GM20000 (cell line): ENCODE measurements at regions not wholly inside any gene's neighbourhood (a gene's known extent, or its start where the extent isn't known, plus 50 kb on each side); places are given as distances from the start of the nearest gene placed in this dataset.
A peak's percentile ranks its signal among the peaks of the same experiment; 100 is the strongest.

Source experiments
- DNase-seq: peaks from one replicate; pipeline ENCODE4 v3.0.0; 2012; ENCODE audit warnings: low spot score
- TF ChIP-seq, protein P1 (sequence below): IDR thresholded peaks from 2 replicates; pipeline ENCODE4 v1.5.1; 2012; ENCODE audit warnings: mild to moderate bottlenecking, control low read depth; ENCODE audit errors: extremely low read depth, missing control alignments

DNA sequence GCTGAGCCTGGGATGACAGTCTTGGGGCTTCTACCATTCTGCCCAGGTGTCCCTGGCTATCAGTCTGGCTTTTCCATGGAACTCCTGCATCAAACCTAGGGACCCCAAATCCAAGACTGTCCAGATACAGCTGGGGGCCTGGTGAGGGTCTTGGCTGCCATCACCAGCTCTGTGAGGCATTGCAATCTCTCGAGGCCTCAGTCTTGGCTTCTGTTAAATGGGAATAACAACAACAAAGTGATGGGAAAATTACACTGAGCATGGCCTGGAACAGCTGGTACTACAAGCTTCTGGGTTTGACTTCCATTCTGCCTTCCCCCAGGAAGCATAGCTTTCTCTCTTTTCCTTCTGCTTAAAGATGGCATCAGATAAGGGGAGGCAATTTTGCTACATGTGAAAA is 50.0 kb upstream of the LCTL start:
- DNase-seq = no peak

DNA sequence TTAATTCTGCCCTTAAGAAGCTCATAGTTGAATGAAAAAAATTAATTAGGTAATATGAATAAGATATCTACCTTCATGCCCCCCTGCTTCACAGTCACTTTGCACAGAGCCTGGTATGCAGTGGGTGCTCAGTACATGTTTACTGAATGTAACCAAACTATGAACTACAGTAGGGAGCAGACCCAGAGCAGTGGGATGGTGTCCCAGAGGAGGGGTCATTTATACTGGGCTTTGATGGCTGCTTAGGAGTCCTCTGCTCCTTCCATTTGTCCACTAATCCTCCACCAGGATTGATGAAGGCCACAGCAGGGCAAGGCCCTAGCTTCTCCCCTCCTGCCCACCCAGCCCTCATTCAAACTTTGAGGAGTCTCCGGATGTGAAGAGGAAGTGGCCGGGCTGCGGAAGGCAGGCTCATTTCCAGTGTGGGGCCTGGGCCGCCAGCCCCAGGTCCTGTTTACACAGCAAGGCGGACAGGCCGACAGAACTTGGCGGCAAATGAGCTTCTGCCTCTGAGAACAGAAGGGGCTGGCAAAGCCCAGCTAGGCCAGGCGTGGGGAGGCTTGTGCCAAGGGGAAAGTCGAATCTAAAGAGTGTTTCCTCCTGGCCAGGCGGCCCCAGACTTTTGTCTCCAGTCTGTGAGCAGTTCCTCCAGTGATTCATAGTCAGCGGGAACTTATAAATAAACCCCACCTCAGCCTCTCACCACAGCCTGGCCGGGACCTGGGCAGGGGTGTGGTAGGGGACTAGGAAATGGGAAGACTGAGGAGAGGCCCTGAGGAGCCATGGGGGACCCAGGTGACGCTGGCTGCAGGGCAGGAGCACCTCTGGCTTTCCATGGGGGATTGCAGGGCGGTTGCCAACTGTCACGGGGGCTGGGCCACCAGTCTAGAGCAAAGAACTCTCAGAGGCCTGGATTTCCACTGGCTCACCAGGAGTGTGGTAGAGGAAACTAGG is 51.6 kb upstream of the LCTL start:
- no peak for DNase-seq

More for the DNA sequence above, 50.0 kb upstream of the LCTL start:
- TF ChIP-seq, protein P1, sequence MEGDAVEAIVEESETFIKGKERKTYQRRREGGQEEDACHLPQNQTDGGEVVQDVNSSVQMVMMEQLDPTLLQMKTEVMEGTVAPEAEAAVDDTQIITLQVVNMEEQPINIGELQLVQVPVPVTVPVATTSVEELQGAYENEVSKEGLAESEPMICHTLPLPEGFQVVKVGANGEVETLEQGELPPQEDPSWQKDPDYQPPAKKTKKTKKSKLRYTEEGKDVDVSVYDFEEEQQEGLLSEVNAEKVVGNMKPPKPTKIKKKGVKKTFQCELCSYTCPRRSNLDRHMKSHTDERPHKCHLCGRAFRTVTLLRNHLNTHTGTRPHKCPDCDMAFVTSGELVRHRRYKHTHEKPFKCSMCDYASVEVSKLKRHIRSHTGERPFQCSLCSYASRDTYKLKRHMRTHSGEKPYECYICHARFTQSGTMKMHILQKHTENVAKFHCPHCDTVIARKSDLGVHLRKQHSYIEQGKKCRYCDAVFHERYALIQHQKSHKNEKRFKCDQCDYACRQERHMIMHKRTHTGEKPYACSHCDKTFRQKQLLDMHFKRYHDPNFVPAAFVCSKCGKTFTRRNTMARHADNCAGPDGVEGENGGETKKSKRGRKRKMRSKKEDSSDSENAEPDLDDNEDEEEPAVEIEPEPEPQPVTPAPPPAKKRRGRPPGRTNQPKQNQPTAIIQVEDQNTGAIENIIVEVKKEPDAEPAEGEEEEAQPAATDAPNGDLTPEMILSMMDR = no peak

DNA sequence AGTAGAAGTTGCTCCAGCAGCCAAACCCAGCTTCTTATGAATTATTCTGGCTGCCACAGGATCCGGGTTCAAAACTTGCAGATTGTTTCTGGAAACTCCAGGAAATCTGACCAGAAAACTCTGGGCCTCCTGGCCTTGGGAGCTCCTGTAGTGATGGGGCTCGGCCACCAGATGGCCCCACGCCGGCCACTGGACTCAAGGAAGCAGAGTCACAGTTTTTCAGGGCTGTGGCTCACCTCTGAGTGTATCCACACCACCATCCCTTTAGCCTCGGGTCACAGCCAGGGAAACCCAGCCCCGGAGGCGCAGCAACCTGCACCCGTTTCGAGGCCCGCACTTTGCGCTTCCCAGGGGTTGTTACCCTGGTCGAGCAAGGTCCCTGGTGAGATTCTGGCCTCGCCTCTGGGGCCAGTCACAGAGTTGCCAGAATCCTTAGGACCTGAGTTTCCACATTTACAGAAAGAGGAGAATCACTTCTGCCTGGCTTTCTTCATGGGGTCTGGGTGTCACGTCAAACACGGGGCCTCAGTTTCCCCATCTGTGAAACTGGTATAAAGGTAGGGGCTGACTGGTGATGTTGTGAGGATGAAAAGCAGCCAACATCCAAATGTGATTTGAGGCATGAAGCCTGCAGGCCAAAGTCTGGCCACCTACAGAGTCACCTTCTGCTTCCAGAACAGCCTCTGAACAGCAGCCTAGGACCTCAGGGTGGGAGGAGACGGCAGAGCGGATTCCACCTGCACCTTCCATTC is 53.5 kb upstream of the LCTL start:
- peak; percentile 82 for DNase-seq
- TF ChIP-seq, protein P1 = peak; percentile 46

More for the DNA sequence above, 51.6 kb upstream of the LCTL start:
- TF ChIP-seq, protein P1 = no peak

DNA sequence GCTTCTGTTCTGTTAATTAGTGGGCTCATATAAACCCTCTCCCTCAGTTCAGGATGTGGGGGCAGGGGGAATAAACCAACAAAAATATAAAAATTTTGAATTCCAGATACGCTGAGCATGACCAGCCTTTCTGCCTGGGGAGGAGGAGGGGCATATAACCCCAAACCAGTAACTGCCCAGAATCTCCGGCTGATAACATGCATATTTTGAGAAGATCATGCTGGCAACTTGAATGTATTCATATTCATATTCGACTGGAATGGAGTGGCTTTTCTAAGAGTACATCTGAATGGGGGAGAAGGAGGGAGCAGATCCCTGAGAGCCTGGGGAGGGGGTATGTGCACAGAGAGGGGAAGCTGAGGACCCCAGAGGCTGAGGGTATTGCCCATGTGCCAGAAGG is 54.5 kb upstream of the LCTL start:
- DNase-seq = no peak
- TF ChIP-seq, protein P1 = no peak

DNA sequence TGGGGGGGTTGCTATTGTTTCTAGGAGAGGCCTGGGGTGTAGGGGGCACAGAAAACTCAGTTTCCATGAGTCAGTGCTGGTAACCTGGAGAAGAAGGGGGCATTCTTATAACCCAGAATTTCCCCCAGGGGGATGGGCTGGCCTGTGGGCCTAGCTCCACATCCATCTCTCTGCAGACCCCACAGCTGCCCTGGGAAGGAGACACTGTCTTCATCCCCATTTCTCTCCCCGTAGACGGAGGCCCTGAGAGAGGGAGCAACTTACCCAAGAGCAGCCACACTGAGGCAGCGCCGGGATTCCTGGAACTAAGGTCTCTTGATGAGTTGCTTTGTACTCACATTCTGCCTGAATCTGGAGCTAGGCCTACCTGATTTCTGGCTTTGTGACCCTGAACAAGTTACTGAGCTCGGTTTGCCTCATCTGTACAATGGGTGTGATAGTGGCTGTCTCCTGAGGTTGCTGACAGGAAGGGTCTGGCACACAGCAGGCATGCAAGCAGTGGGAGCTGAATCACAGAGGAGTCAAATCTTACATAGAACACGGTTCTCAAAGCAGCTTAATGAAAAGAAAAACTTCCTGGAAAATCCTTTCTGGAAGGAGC is 55.0 kb upstream of the LCTL start:
- DNase-seq = no peak
- TF ChIP-seq, protein P1 = no peak

DNA sequence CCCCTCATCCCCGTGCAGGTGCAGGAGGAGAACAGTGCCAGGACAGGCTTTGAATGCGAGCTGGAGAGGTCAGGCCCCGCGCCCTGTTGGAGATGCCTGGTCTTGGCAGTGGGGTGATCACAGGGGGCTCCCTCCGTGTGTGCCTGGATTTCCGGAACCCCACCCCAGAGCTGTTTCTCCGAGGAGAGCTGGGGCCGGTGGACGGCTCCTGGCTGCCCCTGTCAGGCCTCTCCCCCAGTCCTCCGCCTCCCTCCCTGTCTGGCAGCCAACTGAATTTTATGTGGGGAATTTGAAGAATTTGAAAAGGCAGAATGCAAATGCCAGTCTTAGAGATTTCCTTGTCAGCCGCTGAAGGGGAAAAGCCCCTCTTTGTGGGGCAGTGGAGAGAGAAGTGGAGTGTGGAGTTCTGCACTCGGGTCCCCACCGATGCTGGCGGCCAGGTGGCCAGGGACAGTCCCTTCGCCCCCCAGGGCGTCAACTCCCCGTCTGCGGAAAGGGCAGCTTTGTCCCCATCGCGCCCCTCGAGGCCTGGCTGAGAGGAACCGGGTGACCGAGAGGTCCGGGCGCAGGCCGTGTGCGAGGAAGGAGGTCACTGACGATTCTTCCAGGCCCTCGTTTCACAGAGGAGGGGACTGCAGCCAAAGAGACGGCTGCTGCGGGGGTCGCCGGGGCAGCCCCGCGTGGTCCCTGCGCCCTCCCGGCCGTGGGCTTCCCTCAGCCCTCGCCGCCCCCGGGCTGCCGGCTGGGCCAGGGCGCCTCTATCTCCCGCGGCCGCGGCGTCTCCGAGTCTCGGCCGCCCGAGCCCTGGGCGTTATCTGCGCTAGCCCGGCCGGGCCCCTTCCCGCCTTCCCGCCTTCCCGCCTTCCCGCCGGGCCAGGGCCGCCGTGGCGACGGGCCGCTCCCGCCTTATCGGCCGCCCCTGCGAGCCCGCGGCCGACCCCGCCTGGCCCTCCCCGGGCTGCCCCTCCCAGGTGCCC is 56.0 kb upstream of the LCTL start:
- TF ChIP-seq, protein P1 = no peak
- no peak for DNase-seq
